G401 (cell line): ENCODE measurements at regions not wholly inside any gene's neighbourhood (a gene's known extent, or its start where the extent isn't known, plus 50 kb on each side); places are given as distances from the start of the nearest gene placed in this dataset.
"Not testable (repeated sequence)": the region's sequence is repeated elsewhere in the genome, so short reads cannot be mapped to it uniquely, and the experiment has no call there.

Experiments used
- DNase-seq: peaks from one replicate; pipeline ENCODE4 v3.0.0-alpha.2; 2015; ENCODE audit warnings: low spot score
- in situ Hi-C: cut with HindIII; loops from 2 replicates; pipeline ENCODE4 v1.10.0; 2016; ENCODE audit warnings: low sequenced_read_pairs, mixed read lengths

DNA sequence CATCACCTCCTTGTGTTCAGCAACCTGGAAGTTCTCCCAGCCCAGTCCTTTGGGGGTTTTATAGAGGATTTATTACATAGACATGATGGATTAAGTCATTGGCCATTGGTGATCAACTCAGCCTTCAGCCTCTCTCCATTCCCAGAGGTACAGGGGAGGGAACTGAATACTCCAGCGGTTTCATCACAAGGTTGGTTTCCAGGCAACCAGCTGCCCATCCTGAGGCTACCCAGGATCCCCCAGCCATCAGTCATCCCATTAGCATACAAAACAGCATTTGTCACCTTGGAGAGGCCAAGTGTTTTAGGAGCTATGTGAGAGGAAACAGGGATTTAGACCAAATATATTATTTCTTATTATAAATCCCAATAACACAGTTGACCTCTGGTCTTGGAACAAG lies 584.8 kb upstream of the NRP1 start:
- in situ Hi-C loops, result no loop called here

DNA sequence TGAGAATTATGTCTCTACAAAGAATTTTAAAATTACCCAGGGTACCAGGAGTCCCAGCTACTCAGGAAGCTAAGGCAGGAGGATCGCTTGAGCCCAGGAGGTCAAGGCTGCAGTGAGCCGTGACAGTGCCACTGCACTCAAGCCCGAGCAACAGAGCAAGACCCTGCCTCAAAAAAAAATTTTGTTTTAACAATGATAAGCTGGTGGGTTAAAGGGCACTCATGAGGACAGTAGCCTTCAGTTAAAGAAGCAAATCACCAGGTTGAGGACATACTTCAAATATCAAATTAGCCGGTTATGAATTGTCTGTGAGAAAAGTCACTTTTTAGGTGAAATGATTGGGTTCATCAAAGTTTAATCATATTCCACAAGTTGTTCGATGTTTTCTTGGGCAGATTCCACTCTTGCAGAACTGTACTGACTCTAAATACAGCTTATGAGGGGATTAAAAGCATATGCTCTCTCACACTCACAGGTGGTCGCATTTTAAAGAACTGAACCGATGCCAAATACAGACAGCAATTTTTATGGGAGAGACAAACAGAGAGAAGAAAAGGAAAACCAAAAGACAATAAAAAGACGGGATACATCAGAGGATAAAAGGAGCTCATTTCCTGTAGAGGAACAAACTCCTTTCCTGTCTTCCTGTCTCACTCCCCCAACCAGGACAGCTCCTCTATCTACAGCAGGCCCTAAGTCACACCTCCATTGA lies 582.8 kb upstream of the NRP1 start:
- in situ Hi-C loops, result no loop called here

More for the DNA sequence above, 584.8 kb upstream of the NRP1 start:
- DNase-seq, result no peak

DNA sequence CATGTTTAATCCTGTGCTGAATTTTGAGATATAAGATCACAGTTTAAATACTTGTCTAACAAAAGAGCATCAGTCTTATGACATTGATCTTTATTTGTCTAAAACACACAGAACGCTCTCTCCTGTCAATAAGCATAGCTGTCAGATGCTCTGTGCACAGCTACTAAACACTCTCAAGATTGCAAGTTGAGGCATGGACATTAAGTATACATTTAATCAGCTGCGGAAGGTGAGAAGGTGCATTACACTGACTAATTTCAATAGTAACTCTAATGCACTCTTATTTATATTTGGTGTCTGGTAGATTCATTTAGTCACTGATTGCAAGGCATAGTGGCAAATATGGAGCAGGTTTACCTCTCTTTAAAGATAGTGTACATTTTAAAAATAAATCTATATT lies 580.3 kb upstream of the NRP1 start:
- no peak for DNase-seq
- in situ Hi-C loops, result no loop called here

More for the DNA sequence above, 582.8 kb upstream of the NRP1 start:
- DNase-seq, result no peak

DNA sequence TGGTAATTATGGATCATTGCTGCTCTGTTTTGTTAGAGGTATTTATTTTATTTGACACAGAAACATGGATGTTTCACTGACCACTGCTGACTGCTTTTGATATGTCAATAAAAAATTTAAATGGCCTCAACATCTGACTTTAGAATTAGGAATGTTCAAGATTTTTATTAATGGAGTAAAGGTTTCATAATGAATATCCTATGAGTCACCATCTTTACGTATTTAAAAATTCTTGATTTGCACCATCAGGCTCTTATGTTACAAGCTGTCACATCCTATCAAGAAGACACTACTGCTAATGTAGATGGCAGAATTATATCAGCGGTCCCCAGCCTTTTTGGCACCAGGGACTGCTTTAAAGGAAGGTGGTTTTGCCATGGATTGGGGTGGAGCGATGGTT lies 578.7 kb upstream of the NRP1 start:
- in situ Hi-C loops, result no loop called here

DNA sequence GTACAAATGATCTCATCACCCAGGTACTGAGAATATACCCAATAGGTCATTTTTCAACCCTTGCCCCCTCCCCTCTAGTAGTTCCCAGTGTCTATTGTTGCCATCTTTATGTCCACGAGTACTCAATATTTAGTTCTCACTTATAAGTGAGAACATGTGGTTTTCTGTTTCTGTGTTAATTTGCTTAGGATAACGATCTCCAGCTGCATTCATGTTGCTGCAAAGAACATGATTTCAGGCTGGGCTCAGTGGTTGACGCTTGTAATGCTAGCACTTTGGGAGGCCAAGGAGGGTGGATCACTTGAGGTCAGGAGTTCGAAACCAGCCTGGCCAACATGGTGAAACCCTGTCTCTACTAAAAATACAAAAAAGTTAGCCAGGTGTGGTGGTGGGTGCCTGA lies 575.0 kb upstream of the NRP1 start:
- in situ Hi-C loops, DNase-seq: not testable (repeated sequence)

More for the DNA sequence above, 578.7 kb upstream of the NRP1 start:
- DNase-seq, result no peak

GRCh38 chr10:33901166-33901565 lies 566.7 kb upstream of the NRP1 start:
- no peak for DNase-seq
- in situ Hi-C loops, result no loop called here

DNA sequence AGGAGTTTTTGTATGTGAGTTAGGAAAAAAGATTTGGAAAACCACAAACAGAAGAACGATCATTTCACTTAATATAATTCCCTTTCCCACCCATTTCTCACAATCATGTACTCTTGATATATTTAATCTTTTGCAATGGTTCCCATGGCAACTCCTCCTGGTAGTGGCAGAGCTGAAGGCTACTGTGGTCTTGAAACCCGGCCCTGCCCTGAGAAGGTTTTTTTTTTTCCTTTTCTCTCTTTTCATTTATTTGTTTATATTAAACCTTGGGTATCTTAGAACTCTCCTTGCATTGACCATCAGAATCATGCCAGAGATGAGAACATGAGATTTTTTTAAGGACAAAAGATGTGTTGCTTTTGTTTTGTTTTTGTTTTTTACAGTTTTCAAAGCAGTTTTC lies 566.1 kb upstream of the NRP1 start:
- DNase-seq, result no peak
- in situ Hi-C loops, result no loop called here

GRCh38 chr10:33899578-33900531 lies 565.4 kb upstream of the NRP1 start:
- DNase-seq, result no peak
- in situ Hi-C loops, result no loop called here

DNA sequence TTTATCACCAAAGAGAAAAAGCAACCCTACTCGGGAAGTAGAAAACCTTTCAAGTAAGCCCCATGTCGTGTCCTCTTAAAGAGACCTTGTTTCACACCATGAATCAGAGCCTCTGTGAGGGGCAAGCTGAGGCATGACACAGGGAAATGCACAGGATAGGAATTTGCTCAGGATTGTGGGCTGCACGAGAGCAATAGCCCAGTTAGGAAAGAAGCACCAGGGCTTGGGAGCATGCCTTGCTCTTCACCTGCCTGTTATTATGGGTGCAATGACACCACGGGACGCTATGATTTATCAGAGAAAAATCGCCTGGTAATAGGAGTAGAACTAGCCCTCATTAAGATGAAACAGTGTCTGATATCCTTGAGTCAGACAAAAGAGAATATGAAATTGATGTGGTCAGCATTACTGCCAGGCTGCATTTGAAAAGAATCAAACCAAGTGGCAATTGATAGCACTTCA lies 562.9 kb upstream of the NRP1 start:
- DNase-seq, result no peak
- in situ Hi-C loops, result no loop called here

- in situ Hi-C loops, result no loop called here
- DNase-seq, result no peak
These were observed 559.0 kb upstream of the NRP1 start for GRCh38 chr10:33893506-33893905.

- in situ Hi-C loops, result no loop called here
- DNase-seq, result no peak
These were observed 554.9 kb upstream of the NRP1 start for GRCh38 chr10:33889371-33889770.

DNA sequence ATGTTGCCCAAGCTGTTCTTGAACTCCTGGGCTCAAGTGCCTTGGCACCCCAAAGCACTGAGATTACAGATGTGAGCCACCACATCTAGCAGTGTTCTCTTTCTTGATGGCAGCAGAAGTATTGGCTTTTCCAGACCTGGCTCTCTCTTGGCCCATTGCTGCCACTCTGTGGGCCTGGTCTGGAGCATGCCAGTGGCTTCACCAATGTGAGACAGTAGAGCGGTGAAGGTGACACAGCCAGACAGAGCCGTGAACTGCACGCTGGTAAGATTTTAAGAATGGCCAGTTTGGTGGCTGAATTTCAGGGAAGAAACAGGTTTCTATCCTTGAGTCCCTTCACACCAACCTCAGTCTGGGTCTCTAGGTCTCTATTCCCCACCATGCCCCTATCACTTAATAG lies 552.7 kb upstream of the NRP1 start:
- in situ Hi-C loops, result no loop called here
- no peak for DNase-seq

GRCh38 chr10:33886299-33886698 lies 551.8 kb upstream of the NRP1 start:
- no peak for DNase-seq
- in situ Hi-C loops, result no loop called here

- in situ Hi-C loops, result no loop called here
These were observed 550.1 kb upstream of the NRP1 start for GRCh38 chr10:33884604-33885003.

DNA sequence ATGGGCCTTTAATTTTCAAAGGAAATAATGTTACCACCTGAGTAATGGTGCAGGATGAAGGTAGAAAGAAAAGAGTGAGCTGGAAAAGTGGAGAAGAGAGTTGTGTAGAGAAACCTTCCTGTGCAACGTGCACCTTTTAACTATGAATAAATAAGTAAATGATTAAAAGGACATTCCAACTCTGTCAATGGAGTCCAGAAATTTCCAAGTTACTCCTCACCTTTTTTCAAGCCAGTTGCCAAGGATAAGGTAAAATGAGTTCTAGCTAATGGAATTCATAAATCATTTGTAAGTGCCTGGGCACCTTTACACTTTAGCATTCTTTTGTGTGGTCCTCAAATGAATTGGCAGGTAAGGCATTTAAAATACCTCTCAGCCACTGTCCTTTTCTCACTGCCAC lies 549.4 kb upstream of the NRP1 start:
- DNase-seq, result no peak
- in situ Hi-C loops, result no loop called here

More at GRCh38 chr10:33884604-33885003, 550.1 kb upstream of the NRP1 start:
- no peak for DNase-seq

GRCh38 chr10:33882996-33883395 lies 548.5 kb upstream of the NRP1 start:
- in situ Hi-C loops, result no loop called here
- DNase-seq, result no peak

- in situ Hi-C loops, result no loop called here
- no peak for DNase-seq
These were observed 545.8 kb upstream of the NRP1 start for GRCh38 chr10:33880291-33880690.

GRCh38 chr10:33878238-33878786 lies 543.8 kb upstream of the NRP1 start:
- DNase-seq, result no peak
- in situ Hi-C loops, result no loop called here

DNA sequence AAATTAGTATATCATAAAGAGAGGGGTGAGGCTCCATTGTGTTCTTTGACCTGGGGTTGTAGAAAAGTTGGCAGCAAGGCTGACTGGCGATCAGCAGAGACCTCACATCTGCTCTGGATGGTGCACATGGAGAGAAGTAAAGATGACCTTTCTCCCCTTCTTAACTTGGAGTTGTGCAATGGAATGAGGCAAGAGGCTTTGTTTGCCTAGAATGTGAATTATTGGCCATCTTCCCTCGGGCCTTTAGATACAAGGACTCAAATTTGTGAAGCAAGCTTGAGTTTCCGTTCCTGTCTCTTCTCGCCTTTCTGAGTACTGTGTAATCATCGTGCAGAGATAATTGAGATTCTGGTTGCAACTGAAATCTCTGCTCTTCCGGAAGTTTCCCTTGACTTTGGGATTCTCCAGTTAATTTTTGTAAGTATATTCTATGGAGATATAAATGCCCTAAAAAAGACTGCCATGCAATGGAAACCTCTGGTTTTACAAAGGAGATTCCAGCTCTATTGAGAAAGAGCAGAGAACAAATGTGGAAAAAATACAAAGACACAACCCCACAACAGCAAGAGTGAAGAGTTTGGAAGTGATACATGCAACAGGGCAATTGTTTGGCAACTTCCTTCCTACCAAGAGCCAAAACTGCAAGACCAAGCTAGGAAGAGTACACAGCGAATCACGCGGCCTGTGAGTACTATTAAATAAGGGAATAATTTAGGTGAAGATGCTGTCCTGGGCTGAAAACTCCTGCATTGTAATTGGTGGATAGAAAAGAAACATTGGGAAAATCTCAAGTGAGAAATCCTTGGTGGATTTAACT lies 542.3 kb upstream of the NRP1 start:
- in situ Hi-C loops, result no loop called here
- no peak for DNase-seq
